A673 (cell line): ENCODE measurements at regions not wholly inside any gene's neighbourhood (a gene's known extent, or its start where the extent isn't known, plus 50 kb on each side); places are given as distances from the start of the nearest gene placed in this dataset.

ENCODE experiments used
- CTCF ChIP-seq: fragments of 300-800, 200-600 bp; sonication (generic); conservative IDR thresholded peaks from 2 replicates; pipeline ENCODE4 v1.5.1; 2017; ENCODE audit warnings: low read depth, mild to moderate bottlenecking, antibody characterized with exemption, low read length, moderate library complexity, mixed read lengths
- EZH2 ChIP-seq: fragments of 200-600 bp; sonication (generic); IDR thresholded peaks from 2 replicates; pipeline ENCODE4 v1.6.1; 2017; ENCODE audit warnings: borderline replicate concordance, low read depth, mild to moderate bottlenecking, mixed read lengths, antibody characterized with exemption, low read length; ENCODE audit not compliant: poor library complexity, severe bottlenecking

DNA sequence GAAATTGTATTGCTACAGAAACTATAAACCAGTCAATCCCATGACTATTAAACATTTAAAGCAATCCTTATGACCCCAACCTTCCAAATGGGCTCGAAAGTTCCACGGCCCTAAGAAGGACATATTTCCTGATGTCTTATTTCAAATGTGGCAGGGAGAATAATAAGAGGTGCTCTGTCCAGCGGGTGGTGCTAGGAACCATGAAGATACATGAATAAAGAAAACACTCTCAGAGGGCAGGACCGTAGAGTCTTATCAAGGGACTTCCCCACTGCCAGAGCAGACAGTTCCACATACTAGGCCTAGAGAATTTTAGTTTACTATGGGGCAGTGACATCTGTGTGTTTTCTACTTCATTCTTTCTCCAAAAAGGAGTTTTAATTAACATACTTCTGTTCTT, 187.1 kb upstream of the PIK3C3 start:
- peak; percentile 33; the same call in 1 of the 2 replicates for TF ChIP-seq CTCF
- TF ChIP-seq EZH2: no peak
